K562 (cell line): ENCODE measurements at regions not wholly inside any gene's neighbourhood (a gene's known extent, or its start where the extent isn't known, plus 50 kb on each side); places are given as distances from the start of the nearest gene placed in this dataset.

Experiments used
- ATAC-seq: fragments of 200-7000 bp; cut with Tn5 transposase; 3 replicates; pipeline ENCODE4 v1.9.1; 2020; ENCODE audit warnings: moderate library complexity
- BruUV-seq: library from RNA; stranded (reverse); fragments of 400-500 nt; replicated peaks from 2 replicates; lab custom pipeline; 2021; lab: Mats Ljungman, UMichigan
- CTCF ChIA-PET: fragments of 300-600 bp; formaldehyde crosslinking; extraction: SDS; loops from one replicate; lab custom pipeline; 2021; ENCODE audit warnings: low intra/inter-chr PET ratio; lab: Yijun Ruan, JAX
- POLR2A ChIA-PET: fragments of 300-600, 350-650 bp; sonication (Branson Sonifier 250); formaldehyde crosslinking; extraction: SDS; loops from one replicate; lab custom pipeline; 2021; ENCODE audit warnings: antibody characterized with exemption, inconsistent platforms; lab: Yijun Ruan, JAX
- DNase-seq, 4 experiments: peaks; one replicate each; pipeline versions ENCODE4 v3.0.0 to v3.0.0-alpha.2; 2011 to 2018; ENCODE audit warnings: low spot score in 3 of 4, mixed read lengths in 3 of 4; ENCODE audit errors: extremely low read depth in 1 of 4
- FAIRE-seq: peaks from 2 replicates; lab custom pipeline; 2011; peaks lifted over from hg19 to GRCh38; lab: Jason Lieb, UNC
- H2AFZ ChIP-seq: 2 replicates; pipeline ENCODE4 v1.6.0; 2011; ENCODE audit warnings: low read depth, low read length, control low read depth, inconsistent platforms
- H3K27ac ChIP-seq: fragments of 200-600 bp; 3 replicates; pipeline ENCODE4 v1.8.0; 2011; ENCODE audit warnings: low read depth, mild to moderate bottlenecking, control low read depth, inconsistent platforms, low read length, moderate library complexity, mixed read lengths; ENCODE audit errors: extremely low read depth
- H3K27me3 ChIP-seq, 2 experiments: fragments of 300-600 bp in 1 of 2; 2 replicates in 1 of 2; 3 replicates in 1 of 2; pipeline versions ENCODE4 v1.6.0 to v1.8.0; 2011; ENCODE audit warnings: inconsistent platforms in 2 of 2, low read length in 2 of 2, mild to moderate bottlenecking in 1 of 2, mixed read lengths in 1 of 2, moderate library complexity in 1 of 2; ENCODE audit not compliant: control insufficient read depth in 2 of 2, insufficient read depth in 2 of 2
- H3K36me3 ChIP-seq: fragments of 300-600 bp; 3 replicates; pipeline ENCODE4 v1.8.0; 2011; ENCODE audit warnings: mild to moderate bottlenecking, low read length, inconsistent platforms; ENCODE audit not compliant: control insufficient read depth, insufficient read depth
- H3K4me1 ChIP-seq, 2 experiments: fragments of 200-600 bp in 1 of 2; replicated peaks in 1 of 2; 2 replicates in 1 of 2; 3 replicates in 1 of 2; pipeline versions ENCODE4 v1.5.1 to v1.8.0; 2011; ENCODE audit warnings: inconsistent platforms in 2 of 2, low read length in 2 of 2, mild to moderate bottlenecking in 1 of 2, mixed read lengths in 1 of 2, moderate library complexity in 1 of 2; ENCODE audit not compliant: control insufficient read depth in 2 of 2, insufficient read depth in 2 of 2
- H3K4me2 ChIP-seq: 2 replicates; pipeline ENCODE4 v1.6.1; 2011; ENCODE audit warnings: low read length, control low read depth, inconsistent platforms, mixed read lengths; ENCODE audit not compliant: insufficient read depth
- H3K4me3 ChIP-seq: fragments of 200-600 bp; sonication (generic), shearing (Covaris generic); 2 replicates; pipeline ENCODE4 v1.5.1; 2016; ENCODE audit warnings: control low read depth, inconsistent platforms
- H3K79me2 ChIP-seq: fragments of 200-600 bp; 3 replicates; pipeline ENCODE4 v1.8.0; 2011; ENCODE audit warnings: low read length, inconsistent platforms; ENCODE audit not compliant: control insufficient read depth, insufficient read depth
- H3K9ac ChIP-seq, 2 experiments: 2 replicates each; pipeline versions ENCODE4 v1.6.0 to v1.6.1; 2011; ENCODE audit warnings: low read depth in 2 of 2, low read length in 2 of 2, control low read depth in 1 of 2, inconsistent platforms in 1 of 2, mild to moderate bottlenecking in 1 of 2, mixed read lengths in 1 of 2; ENCODE audit not compliant: insufficient read depth in 1 of 2
- H3K9me1 ChIP-seq: one replicate; pipeline ENCODE4 v1.6.0; 2011; ENCODE audit warnings: inconsistent platforms, mild to moderate bottlenecking, low read length, moderate library complexity; ENCODE audit not compliant: control insufficient read depth, insufficient read depth
- H3K9me3 ChIP-seq: replicated peaks from 2 replicates; pipeline ENCODE4 v1.5.1; 2011; ENCODE audit warnings: low read depth, low read length, inconsistent platforms; ENCODE audit not compliant: control insufficient read depth, insufficient read depth
- H4K20me1 ChIP-seq: replicated peaks from 2 replicates; pipeline ENCODE4 v1.6.1; 2011; ENCODE audit warnings: low read length, inconsistent platforms, mixed read lengths; ENCODE audit not compliant: control insufficient read depth, insufficient read depth
- ATF6 ChIP-seq: sonication (generic); formaldehyde crosslinking; IDR thresholded peaks from 2 replicates; pipeline ENCODE4 v1.4.0; 2020; ENCODE audit warnings: mild to moderate bottlenecking, missing genetic modification reagents
- GATAD2A ChIP-seq: fragments of 450-650 bp; IDR thresholded peaks from 2 replicates; pipeline ENCODE4 v1.6.1; 2017
- HNRNPUL1 ChIP-seq: fragments of 200-400 bp; formaldehyde crosslinking; IDR thresholded peaks from 2 replicates; pipeline ENCODE4 v1.6.1; 2017; ENCODE audit warnings: low read length
- ILK ChIP-seq: fragments of 450-650 bp; IDR thresholded peaks from 2 replicates; pipeline ENCODE4 v1.6.1; 2016; ENCODE audit warnings: missing genetic modification characterization, low read depth, mild to moderate bottlenecking, missing compliant biosample characterization, moderate library complexity, borderline replicate concordance
- PREB ChIP-seq: sonication (generic); formaldehyde crosslinking; IDR thresholded peaks from 2 replicates; pipeline ENCODE4 v1.8.1; 2023; ENCODE audit warnings: mild to moderate bottlenecking, missing genetic modification reagents
- ZBTB40 ChIP-seq, 2 experiments: fragments of 450-650 bp in 1 of 2; sonication (generic) in 1 of 2; formaldehyde crosslinking in 1 of 2; IDR thresholded peaks; 2 replicates each; pipeline versions ENCODE4 v1.7.1 to v1.9.0; 2016 to 2022; ENCODE audit warnings: inconsistent platforms in 1 of 2, mild to moderate bottlenecking in 1 of 2, missing genetic modification reagents in 1 of 2
- ZNF655 ChIP-seq: fragments of 250-450 bp; sonication (Bioruptor Pico); IDR thresholded peaks from 2 replicates; pipeline ENCODE4 v1.5.0; 2021
- WGBS: fragments of 100-300 bp; shearing (Covaris generic); methylation state at CpG from one replicate; pipeline ENCODE4 v1.1.6; 2016; ENCODE audit warnings: low coverage, mixed read lengths; ENCODE audit not compliant: insufficient coverage; ENCODE audit errors: missing lambda C conversion rate; 5-methylcytosine and 5-hydroxymethylcytosine counted together
- in situ Hi-C: fragments of 300-500 bp; cut with MboI; formaldehyde crosslinking; loops from 4 replicates; pipeline ENCODE4 v1.15.0; 2018; ENCODE audit warnings: inconsistent platforms, mixed read lengths
- intact Hi-C: fragments of 100-400 bp; cut with micrococcal nuclease; formaldehyde crosslinking; loops from 2 replicates; pipeline ENCODE4 v1.14.2; 2022

GRCh38 chr16:22424161-22424937 is 49.9 kb upstream of the CDR2 start:
- WGBS, result 89% methylated on average over 15 of the region's 22 CpGs
- no peaks in the 10 kb centered on the region for H4K20me1 ChIP-seq
- H3K27me3 ChIP-seq, result no peaks in the 10 kb centered on the region
- no peaks in the 10 kb centered on the region for H3K9me1 ChIP-seq
- in situ Hi-C loops (no loop called here), intact Hi-C loops (no loop called here)
- H3K4me1 ChIP-seq, result no peaks in the 10 kb centered on the region; a peak in 2 of 5 replicates
- H3K79me2 ChIP-seq, result no peaks in the 10 kb centered on the region
- DNase-seq, result no peak
- H3K9me3 ChIP-seq, result peaks cover 3% of the 10 kb centered on the region
- BruUV-seq, result no TSS peak
- ChIA-PET CTCF (no interaction called here), POLR2A (no interaction called here)
- peaks cover 28% of the 10 kb centered on the region; the same call in 2 of the 3 replicates for H3K36me3 ChIP-seq
- no peak overlapping the region for H3K4me3 ChIP-seq
- no peak for FAIRE-seq
- H3K4me2 ChIP-seq, result no peak overlapping the region
- no peak overlapping the region for H2AFZ ChIP-seq
- H3K27ac ChIP-seq, result no peak overlapping the region
- H3K9ac ChIP-seq, result no peak overlapping the region
- no peak for ATAC-seq
- no peak for TF ChIP-seq ZBTB40 (IDR thresholded peaks at IDR 0.05)
- no peak for TF ChIP-seq ZBTB40 (CRISPR knock-in tag; IDR thresholded peaks at IDR 0.05)
- no peak for TF ChIP-seq PREB
- no peak for TF ChIP-seq ILK (tag)
- TF ChIP-seq HNRNPUL1, result no peak
- no peak for TF ChIP-seq ZNF655 (CRISPR knock-in tag)
- TF ChIP-seq GATAD2A, result no peak
- no peak for TF ChIP-seq ATF6 (CRISPR knock-in tag)
